GM18519 (cell line): ENCODE measurements at regions not wholly inside any gene's neighbourhood (a gene's known extent, or its start where the extent isn't known, plus 50 kb on each side); places are given as distances from the start of the nearest gene placed in this dataset.
A peak's percentile ranks its signal among the peaks of the same experiment; 100 is the strongest.
"Not testable (repeated sequence)": the region's sequence is repeated elsewhere in the genome, so short reads cannot be mapped to it uniquely, and the experiment has no call there.

ENCODE experiments used
- ATAC-seq: cut with Tn5 transposase; IDR thresholded peaks from one replicate; pipeline ENCODE4 v1.9.1; 2021; ENCODE audit warnings: mild to moderate bottlenecking, moderate library complexity; ENCODE audit not compliant: unreplicated experiment, low FRiP score

GRCh38 chr2:195367809-195368208, 289.2 kb upstream of the SLC39A10 start:
- ATAC-seq: no peak

- ATAC-seq: no peak
These were observed 292.7 kb upstream of the SLC39A10 start for GRCh38 chr2:195364015-195364965.

DNA sequence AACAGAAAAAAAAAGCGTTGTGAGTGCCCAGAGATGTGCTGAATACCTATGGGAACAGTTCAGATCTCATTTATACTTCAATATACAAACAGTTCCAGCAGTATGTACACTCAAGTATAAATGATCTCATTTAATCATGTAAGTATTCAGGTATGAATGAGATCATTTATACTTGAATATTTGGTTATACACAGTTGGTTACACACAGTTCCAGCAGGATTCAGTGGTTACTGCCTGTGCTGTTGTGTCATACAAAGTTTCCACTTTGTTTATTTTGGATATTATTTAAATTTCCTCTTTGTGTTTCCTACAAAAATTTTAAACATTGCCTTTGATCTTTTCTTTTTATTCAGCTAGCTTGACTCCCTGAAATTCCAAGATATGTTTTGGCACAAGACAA, 293.5 kb upstream of the SLC39A10 start:
- no peak for ATAC-seq

DNA sequence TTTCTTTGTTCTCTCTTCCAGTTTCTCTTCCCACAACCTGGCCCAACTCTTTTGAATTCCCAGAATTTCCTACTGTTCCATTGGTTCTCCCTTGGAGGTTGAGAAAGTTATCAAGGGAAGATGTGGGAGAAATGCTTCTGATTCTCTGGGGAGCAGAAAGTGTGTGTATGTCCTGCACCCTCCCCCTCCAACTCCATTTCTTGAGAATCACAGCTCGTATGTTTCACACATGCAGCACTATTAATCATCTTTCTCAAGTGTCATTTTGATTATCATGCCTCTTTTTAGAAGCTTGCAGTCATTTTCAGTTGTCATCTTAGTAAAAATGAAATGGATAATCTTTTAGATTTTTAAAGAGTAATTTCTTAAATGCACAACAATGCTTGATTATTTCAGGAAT, 296.8 kb upstream of the SLC39A10 start:
- no peak for ATAC-seq

- ATAC-seq: no peak
These were observed 297.8 kb upstream of the SLC39A10 start for GRCh38 chr2:195359043-195359735.

- ATAC-seq: no peak
These were observed 300.0 kb upstream of the SLC39A10 start for GRCh38 chr2:195356920-195357440.

DNA sequence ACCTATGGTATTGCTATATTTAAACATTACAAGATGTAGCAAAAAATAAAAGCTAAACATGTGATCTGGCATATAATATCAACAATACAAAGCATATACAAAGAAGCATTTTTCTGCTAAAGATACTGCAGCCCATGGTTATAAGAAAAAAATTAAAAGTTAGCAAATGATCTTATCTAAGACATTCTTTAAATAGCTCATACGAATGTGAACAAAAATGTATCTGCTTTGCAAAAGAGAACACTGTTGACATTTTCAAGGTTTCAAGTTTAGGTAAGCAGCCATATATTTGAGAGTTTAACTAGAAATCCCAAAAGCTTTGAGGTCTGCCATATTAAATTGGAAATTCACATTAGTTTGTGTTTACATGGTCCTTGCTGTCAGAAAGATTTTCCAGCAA, 301.0 kb upstream of the SLC39A10 start:
- ATAC-seq: no peak

DNA sequence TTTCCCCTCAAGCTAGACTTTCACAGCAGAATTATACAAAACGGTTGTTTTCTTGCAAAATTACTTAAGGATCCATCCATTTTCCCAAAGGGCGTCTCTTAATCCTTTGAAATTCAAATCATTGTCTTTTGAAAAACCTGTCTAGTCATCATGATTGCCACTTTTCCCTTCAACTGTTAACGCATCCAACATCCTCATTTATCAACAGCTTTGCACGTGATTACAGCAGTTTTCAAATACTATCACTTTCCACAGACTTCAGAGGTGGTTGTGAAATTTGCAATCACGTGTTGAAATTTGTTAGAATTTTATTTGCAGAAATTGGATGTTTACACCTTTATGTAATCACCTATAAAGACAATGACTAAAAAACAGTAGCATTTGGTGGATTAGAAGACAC, 304.4 kb upstream of the SLC39A10 start:
- ATAC-seq: no peak

DNA sequence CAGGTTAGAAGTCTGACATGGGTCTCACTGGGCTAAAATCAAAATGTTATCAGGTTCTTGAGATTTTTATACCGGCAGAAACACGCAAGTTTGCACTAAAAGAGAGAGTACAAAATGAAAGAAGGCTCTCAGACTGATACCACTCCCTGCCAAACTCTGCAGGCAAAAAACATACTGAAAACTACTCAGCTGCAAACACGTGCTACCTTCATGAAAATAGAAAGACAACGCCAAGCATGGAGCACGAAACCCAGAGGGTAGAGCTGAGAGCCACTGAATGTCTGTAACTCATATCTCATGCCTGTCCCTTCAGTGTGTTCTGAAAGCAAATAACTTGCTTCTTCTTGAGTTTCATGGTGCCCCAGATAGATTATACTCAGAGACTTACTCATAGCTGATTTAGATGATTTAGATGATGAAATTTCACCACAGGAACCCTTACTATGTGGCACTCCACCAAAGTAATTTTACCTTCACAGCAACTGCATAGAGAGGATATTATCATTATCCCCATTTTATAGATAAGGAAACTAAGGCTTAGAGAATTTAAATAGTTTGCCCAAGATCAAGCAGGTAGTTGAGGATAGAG, 313.0 kb upstream of the SLC39A10 start:
- no peak for ATAC-seq

DNA sequence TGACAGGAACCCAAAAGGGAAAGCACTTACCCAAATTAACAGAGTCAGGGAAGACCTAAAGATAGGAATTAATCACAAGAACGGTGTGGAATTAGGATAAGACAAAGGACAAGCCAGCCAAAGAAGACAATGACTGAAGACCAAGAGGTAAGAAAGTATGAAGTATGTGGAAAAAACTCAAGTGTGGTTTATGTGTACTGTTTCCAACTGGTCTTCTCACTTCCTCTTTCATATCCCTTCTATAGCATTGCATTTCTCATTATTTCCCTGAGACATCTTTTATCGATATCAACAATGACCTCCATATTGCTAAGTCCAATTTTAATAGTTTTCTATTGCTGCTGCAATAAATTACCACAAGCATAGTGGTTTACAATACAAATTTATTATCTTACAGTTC, 313.5 kb upstream of the SLC39A10 start:
- peak; percentile 57 for ATAC-seq

GRCh38 chr2:195342061-195342460, 315.0 kb upstream of the SLC39A10 start:
- no peak for ATAC-seq

DNA sequence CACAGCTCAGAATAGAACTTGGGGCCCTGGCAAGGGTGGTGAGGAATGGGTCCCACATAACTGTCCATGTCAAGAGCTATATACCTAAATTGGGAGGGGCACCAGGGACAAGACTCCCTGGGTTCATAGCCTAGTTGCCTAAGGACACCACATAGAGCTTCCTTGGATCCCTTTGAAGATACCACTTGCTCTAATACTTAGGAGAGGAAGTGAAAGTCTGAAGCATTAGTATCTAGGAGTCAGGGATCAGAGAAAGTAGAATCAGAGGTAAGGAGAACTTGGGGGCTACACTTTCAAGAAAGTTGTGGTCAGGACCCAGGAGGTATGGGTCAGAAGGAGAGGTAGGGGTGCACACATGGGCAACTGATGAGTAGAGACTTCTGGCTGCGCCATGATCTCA, 318.2 kb upstream of the SLC39A10 start:
- no peak for ATAC-seq

DNA sequence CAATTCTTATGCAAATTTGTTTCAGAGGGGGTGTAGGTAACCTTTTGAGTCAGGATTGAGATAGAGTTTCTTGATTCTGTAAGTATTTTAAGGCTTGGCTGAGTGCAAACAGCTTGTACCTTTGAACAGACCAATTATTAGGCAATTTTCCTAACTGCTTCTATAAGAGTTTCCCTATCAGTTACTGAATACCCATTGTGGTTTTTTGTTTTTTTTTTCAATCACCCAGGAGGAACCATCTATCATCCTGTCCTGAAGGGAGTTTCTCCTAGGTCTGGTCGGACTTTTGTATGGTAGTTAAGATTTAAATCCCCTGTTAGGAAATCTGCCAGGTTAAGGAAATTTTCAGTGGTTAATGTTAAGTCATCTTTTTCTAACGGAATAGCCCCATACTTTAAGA, 319.4 kb upstream of the SLC39A10 start:
- ATAC-seq: no peak

DNA sequence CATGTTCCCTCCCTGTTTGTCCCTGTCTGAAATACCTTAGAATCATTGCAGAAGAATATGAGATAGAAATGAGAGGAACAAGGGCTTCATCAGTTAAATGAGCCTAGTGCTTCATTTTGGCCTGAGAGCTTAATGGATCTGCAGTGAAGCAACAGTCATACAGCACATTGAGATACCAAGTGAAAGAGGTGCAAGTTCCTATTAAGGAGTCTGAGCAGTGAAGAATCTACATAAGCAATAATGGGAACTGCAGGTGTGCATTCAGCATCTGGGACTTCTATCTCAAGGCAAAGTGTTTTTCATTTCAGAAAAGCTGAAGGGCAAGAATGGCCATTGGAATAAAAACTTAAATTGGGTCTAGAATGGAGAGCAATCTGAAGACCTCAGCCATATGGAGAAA, 323.2 kb upstream of the SLC39A10 start:
- ATAC-seq: no peak

DNA sequence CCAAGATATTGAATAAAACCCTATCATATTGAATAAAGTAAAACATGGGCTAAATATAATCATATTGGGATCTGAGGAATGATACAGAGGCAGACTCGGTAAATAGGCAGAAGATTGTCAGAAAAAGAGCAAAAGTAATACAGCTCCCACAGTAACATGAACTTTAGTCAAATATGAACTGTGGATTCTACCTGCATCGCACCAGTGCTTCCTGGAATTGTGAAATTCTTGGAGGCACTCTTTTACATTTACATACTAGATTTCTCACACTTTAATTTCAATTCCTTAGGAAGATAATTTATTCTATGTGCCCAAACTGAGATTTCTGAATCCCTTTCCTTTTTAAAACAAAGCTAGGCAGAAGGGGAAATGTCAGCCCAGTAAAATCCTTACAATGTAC, 325.1 kb upstream of the SLC39A10 start:
- ATAC-seq: no peak

DNA sequence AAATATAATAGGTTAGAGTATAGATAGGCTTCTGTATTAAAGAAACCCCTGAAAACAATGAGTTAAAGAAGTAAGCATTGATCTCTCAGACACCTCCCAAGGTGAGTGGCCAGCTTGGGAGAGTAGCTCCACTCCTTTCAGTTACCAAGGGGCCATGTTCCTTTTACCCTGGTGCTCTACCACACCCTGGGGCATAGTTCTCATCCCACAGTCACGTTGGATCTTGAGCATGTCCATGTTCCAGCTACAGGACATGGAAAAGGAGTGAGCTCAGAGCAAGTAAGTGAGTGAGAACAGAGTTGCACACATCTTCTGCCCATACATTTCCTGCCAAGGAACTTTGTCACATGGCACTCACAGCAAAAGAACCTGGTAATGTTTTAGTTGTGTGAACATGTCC, 325.9 kb upstream of the SLC39A10 start:
- no peak for ATAC-seq

GRCh38 chr2:195330513-195330956, 326.5 kb upstream of the SLC39A10 start:
- no peak for ATAC-seq

DNA sequence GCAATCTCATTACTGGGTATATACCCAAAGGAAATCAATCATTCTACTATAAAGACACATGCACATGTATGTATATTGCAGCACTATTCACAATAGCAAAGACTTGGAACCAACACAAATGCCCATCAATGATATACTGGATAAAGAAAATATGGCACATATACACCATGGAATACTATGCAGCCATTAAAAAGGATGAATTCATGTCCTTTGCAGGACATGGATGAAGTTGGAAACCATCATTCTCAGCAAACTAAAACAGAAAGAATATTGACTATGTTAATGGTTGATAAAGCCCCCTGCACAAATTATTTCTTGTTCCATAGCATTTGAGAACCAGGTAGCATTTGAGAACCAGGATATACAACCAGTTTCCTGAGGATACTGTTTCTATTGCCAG, 327.2 kb upstream of the SLC39A10 start:
- not testable (repeated sequence) for ATAC-seq

GRCh38 chr2:195326537-195326936, 330.5 kb upstream of the SLC39A10 start:
- no peak for ATAC-seq

DNA sequence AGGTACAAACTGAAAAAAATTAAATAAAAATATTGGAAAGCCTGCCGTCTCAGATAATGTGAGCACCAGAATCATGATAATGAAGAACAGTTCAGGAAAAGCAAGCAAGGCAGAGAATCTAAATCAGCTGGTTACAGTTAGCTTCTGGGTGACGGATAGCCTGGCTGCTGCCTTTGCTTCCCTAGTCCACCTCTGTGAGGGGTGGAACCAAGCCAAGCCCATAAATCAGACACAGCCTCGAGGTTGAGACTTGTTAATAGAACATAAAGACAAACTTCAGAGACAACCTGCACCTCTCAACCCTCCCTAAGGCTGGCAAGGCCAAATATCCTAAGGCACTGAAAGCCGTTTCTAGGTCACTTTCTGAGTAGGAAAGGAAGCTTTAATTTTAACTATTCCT, 334.7 kb upstream of the SLC39A10 start:
- ATAC-seq: no peak

DNA sequence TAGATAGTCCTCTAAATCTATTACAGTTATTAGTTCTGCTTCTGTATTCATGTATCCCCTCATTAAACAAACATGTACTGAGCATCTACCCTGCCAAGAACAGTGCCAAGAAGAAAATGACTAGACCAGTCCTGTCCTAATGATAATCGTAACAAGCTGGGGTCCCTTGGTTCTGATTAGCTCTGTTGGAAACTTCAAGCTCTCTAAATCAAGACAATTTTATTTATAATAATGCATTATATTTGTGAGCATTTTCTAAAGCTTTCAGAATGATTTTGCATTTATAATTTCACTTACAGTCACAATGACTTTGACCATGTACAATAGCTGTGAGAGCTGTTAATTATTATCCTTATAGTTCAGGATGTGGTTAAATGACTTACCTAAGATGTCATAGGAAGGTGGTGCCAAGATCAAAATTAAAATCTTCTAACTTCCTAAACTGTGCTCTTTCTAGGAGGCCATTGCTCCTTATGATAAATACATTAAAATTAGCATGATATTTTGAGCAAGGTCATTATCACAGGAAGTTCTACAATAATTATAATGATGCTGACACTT, 336.5 kb upstream of the SLC39A10 start:
- ATAC-seq: no peak
